WI38 (cell line): ENCODE measurements at regions not wholly inside any gene's neighbourhood (a gene's known extent, or its start where the extent isn't known, plus 50 kb on each side); places are given as distances from the start of the nearest gene placed in this dataset.

ENCODE experiments used
- H3K4me3 ChIP-seq: 2 replicates; pipeline ENCODE4 v1.5.1; 2011; ENCODE audit warnings: low read depth, mild to moderate bottlenecking, control low read depth, low read length
- CTCF ChIP-seq: IDR thresholded peaks from 2 replicates; pipeline ENCODE4 v1.5.1; 2012; ENCODE audit warnings: low read depth, mild to moderate bottlenecking, control low read depth, low read length

- no peak overlapping the region for H3K4me3 ChIP-seq
- TF ChIP-seq CTCF: no peak
These were observed 145.8 kb downstream of the TENT4A start for GRCh38 chr5:6859023-6859422.

- TF ChIP-seq CTCF: no peak
- no peak overlapping the region for H3K4me3 ChIP-seq
These were observed 146.9 kb downstream of the TENT4A start for GRCh38 chr5:6859951-6860638.

- TF ChIP-seq CTCF: no peak
- H3K4me3 ChIP-seq: no peak overlapping the region
These were observed 147.8 kb downstream of the TENT4A start for GRCh38 chr5:6861036-6861435.

GRCh38 chr5:6861667-6862066, 148.4 kb downstream of the TENT4A start:
- H3K4me3 ChIP-seq: no peak overlapping the region
- no peak for TF ChIP-seq CTCF

- TF ChIP-seq CTCF: no peak
- no peak overlapping the region for H3K4me3 ChIP-seq
These were observed 149.1 kb downstream of the TENT4A start for GRCh38 chr5:6862306-6862705.

- H3K4me3 ChIP-seq: no peak overlapping the region
- TF ChIP-seq CTCF: no peak
These were observed 154.5 kb downstream of the TENT4A start for GRCh38 chr5:6867712-6868111.

GRCh38 chr5:6868171-6868570, 154.9 kb downstream of the TENT4A start:
- TF ChIP-seq CTCF: no peak
- H3K4me3 ChIP-seq: no peak overlapping the region
